ENCODE measurements at regions not wholly inside any gene's neighbourhood (a gene's known extent, or its start where the extent isn't known, plus 50 kb on each side); places are given as distances from the start of the nearest gene placed in this dataset.

- intact Hi-C loops (cut with DNase I), result no loop called here
Observed at GRCh38 chr16:72428681-72429376, 256.9 kb upstream of the PMFBP1 start.

GRCh38 chr16:72427783-72428331 lies 255.9 kb upstream of the PMFBP1 start:
- intact Hi-C loops (cut with DNase I), result no loop called here
- TF ChIP-seq POLR2A (IDR thresholded peaks at IDR 0.05), result no peak
- no peak for TF ChIP-seq CTCF (IDR thresholded peaks at IDR 0.05)
- WGBS (ENCODE audit: insufficient coverage, low coverage, low lambda C conversion rate, missing lambda C conversion rate), result 76% methylated on average over 5 of the region's 8 CpGs

More at GRCh38 chr16:72428681-72429376, 256.9 kb upstream of the PMFBP1 start:
- peaks cover 0 to 3% (median 0%) of the 10 kb centered on the region in 4 donors for H3K9me3 ChIP-seq
- H3K36me3 ChIP-seq, result no peaks in the 10 kb centered on the region
- 64% methylated on average over 8 of the region's 9 CpGs for WGBS (ENCODE audit: insufficient coverage, low coverage, low lambda C conversion rate, missing lambda C conversion rate)
- DNase-seq, result no peak
- TF ChIP-seq POLR2A (IDR thresholded peaks at IDR 0.05) (no peak), CTCF (IDR thresholded peaks at IDR 0.05) (no peak)
- H3K4me3 ChIP-seq, result no peak overlapping the region
- no peak for ATAC-seq
- no peaks in the 10 kb centered on the region for H3K4me1 ChIP-seq
- no peaks in the 10 kb centered on the region for H3K27me3 ChIP-seq
- no peak overlapping the region for H3K27ac ChIP-seq

GRCh38 chr16:72427051-72427782 lies 255.3 kb upstream of the PMFBP1 start:
- Histone ChIP-seq H3K4me3 (no peak overlapping the region), H3K27ac (no peak overlapping the region), H3K9me3 (peaks cover 0 to 5% (median 0%) of the 10 kb centered on the region in 4 donors), H3K36me3 (no peaks in the 10 kb centered on the region), H3K4me1 (no peaks in the 10 kb centered on the region), H3K27me3 (no peaks in the 10 kb centered on the region)
- WGBS (ENCODE audit: insufficient coverage, low coverage, low lambda C conversion rate, missing lambda C conversion rate), result 78% methylated on average over 14 of the region's 17 CpGs
- DNase-seq, result no peak
- ATAC-seq, result no peak
- intact Hi-C loops (cut with DNase I), result no loop called here
- no peak for TF ChIP-seq POLR2A (IDR thresholded peaks at IDR 0.05)

More at GRCh38 chr16:72427783-72428331, 255.9 kb upstream of the PMFBP1 start:
- Histone ChIP-seq H3K27ac (no peak overlapping the region), H3K4me3 (no peak overlapping the region), H3K27me3 (no peaks in the 10 kb centered on the region), H3K9me3 (no peaks in the 10 kb centered on the region), H3K4me1 (no peaks in the 10 kb centered on the region), H3K36me3 (no peaks in the 10 kb centered on the region)
- DNase-seq (no peak), ATAC-seq (no peak)

- Histone ChIP-seq H3K4me3 (no peak overlapping the region), H3K27ac (no peak overlapping the region), H3K9me3 (peaks cover 0 to 5% (median 0%) of the 10 kb centered on the region in 4 donors), H3K27me3 (no peaks in the 10 kb centered on the region), H3K4me1 (no peaks in the 10 kb centered on the region), H3K36me3 (no peaks in the 10 kb centered on the region)
- no peak for ATAC-seq
- intact Hi-C loops (cut with DNase I), result no loop called here
- WGBS (ENCODE audit: insufficient coverage, low coverage, low lambda C conversion rate, missing lambda C conversion rate), result 77% methylated on average over 6 of the region's 7 CpGs
- TF ChIP-seq CTCF (IDR thresholded peaks at IDR 0.05), result no peak
- DNase-seq, result no peak
Observed at GRCh38 chr16:72426386-72426785, 254.4 kb upstream of the PMFBP1 start.

Measured in right lobe of liver (tissue), 6 donors.